ENCODE measurements at regions not wholly inside any gene's neighbourhood (a gene's known extent, or its start where the extent isn't known, plus 50 kb on each side); places are given as distances from the start of the nearest gene placed in this dataset.

DNA sequence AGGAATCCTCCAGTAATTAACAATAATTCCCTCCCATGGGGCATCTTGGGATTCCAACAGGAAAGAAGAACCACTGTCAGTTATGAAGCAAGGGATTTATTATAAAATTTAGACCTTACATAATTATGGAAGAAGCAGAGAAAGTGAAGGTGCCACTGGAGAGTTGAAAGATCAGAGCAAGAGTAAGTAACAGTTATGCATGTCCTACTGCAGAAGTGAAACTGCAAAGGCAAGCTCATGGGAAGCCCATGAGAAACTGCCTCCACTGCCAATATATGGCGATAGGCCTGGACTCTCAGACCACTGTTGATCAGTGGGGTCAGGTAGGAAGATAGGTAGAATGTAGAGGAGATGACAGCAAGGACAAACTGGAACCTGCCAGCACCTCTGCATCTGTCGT, 123.6 kb upstream of the ZNF648 start:
- no peak for TF ChIP-seq POLR2AphosphoS5 (IDR thresholded peaks at IDR 0.05)
- no peak for TF ChIP-seq CTCF (IDR thresholded peaks at IDR 0.05)
- no peak for TF ChIP-seq POLR2A (IDR thresholded peaks at IDR 0.05)
